Panc1 (cell line): ENCODE measurements at regions not wholly inside any gene's neighbourhood (a gene's known extent, or its start where the extent isn't known, plus 50 kb on each side); places are given as distances from the start of the nearest gene placed in this dataset.

Experiments
- CTCF ChIP-seq: fragments of 450-650 bp; IDR thresholded peaks from 2 replicates; pipeline ENCODE4 v1.5.1; 2017; ENCODE audit warnings: mild to moderate bottlenecking
- POLR2AphosphoS5 ChIP-seq: IDR thresholded peaks from 2 replicates; pipeline ENCODE4 v1.6.1; 2012; ENCODE audit warnings: mild to moderate bottlenecking, low read depth, low read length, moderate library complexity

- TF ChIP-seq CTCF (no peak), POLR2AphosphoS5 (no peak)
Observed at GRCh38 chr4:126906466-126906865, 726.3 kb upstream of the INTU start.
